IMR-90 (cell line): ENCODE measurements at regions not wholly inside any gene's neighbourhood (a gene's known extent, or its start where the extent isn't known, plus 50 kb on each side); places are given as distances from the start of the nearest gene placed in this dataset.

Experiments
- BHLHE40 ChIP-seq: fragments of 150-350 bp; IDR thresholded peaks from 2 replicates; pipeline ENCODE4 v1.6.1; 2016; ENCODE audit warnings: mild to moderate bottlenecking, low read depth, low read length
- POLR2A ChIP-seq: IDR thresholded peaks from 2 replicates; pipeline ENCODE4 v1.6.1; 2012; ENCODE audit warnings: mild to moderate bottlenecking, low read depth, low read length
- RFX5 ChIP-seq: IDR thresholded peaks from 2 replicates; pipeline ENCODE4 v1.8.0; 2012; ENCODE audit warnings: low read depth, mild to moderate bottlenecking, low read length, moderate library complexity
- SMC3 ChIP-seq: fragments of 150-350 bp; IDR thresholded peaks from 2 replicates; pipeline ENCODE4 v1.6.1; 2016; ENCODE audit warnings: low read depth, mild to moderate bottlenecking, antibody characterized with exemption, low read length, moderate library complexity
- TF ChIP-seq, protein P1 (sequence below): fragments of 150-350 bp; IDR thresholded peaks from 2 replicates; pipeline ENCODE4 v1.6.1; 2017; ENCODE audit warnings: mild to moderate bottlenecking, antibody characterized with exemption, low read length, low read depth
- TF ChIP-seq, protein P2 (sequence below): conservative IDR thresholded peaks from 2 replicates; pipeline ENCODE4 v1.5.1; 2012; ENCODE audit warnings: mild to moderate bottlenecking, low read depth, low read length, improper control_type of control experiment

DNA sequence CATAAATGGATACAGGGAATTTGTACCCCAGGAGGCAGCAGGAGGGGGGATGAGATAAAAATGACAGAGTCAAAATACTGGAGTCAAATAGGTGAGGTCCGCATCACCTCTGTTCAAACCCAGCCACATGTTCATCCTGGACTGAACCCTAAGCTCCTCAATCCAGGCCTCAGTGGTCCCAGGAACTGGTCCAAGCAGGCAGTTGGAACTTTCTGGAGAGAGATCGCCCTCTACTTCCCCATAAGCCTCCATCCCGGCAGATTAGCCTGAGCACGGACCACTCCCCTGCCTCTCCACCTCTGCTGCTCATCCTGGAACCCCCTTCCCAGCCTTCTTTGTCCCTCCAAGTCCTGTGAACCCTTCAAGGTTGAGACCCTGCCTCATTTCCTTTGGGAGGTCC lies 959.7 kb upstream of the ZNF722 start:
- TF ChIP-seq BHLHE40 (no peak), RFX5 (no peak), POLR2A (no peak), SMC3 (no peak)
- TF ChIP-seq, protein P1, sequence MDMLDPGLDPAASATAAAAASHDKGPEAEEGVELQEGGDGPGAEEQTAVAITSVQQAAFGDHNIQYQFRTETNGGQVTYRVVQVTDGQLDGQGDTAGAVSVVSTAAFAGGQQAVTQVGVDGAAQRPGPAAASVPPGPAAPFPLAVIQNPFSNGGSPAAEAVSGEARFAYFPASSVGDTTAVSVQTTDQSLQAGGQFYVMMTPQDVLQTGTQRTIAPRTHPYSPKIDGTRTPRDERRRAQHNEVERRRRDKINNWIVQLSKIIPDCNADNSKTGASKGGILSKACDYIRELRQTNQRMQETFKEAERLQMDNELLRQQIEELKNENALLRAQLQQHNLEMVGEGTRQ: no peak
- TF ChIP-seq, protein P2, sequence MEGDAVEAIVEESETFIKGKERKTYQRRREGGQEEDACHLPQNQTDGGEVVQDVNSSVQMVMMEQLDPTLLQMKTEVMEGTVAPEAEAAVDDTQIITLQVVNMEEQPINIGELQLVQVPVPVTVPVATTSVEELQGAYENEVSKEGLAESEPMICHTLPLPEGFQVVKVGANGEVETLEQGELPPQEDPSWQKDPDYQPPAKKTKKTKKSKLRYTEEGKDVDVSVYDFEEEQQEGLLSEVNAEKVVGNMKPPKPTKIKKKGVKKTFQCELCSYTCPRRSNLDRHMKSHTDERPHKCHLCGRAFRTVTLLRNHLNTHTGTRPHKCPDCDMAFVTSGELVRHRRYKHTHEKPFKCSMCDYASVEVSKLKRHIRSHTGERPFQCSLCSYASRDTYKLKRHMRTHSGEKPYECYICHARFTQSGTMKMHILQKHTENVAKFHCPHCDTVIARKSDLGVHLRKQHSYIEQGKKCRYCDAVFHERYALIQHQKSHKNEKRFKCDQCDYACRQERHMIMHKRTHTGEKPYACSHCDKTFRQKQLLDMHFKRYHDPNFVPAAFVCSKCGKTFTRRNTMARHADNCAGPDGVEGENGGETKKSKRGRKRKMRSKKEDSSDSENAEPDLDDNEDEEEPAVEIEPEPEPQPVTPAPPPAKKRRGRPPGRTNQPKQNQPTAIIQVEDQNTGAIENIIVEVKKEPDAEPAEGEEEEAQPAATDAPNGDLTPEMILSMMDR: no peak
